Neuron (in vitro differentiated cells): ENCODE measurements at regions not wholly inside any gene's neighbourhood (a gene's known extent, or its start where the extent isn't known, plus 50 kb on each side); places are given as distances from the start of the nearest gene placed in this dataset.

Experiments
- H2AFZ ChIP-seq: one replicate; pipeline ENCODE4 v1.6.1; 2013; ENCODE audit warnings: low read depth, mild to moderate bottlenecking, inconsistent platforms, low read length, moderate library complexity
- H3K27me3 ChIP-seq: one replicate; pipeline ENCODE4 v1.6.1; 2013; ENCODE audit warnings: low read length; ENCODE audit not compliant: insufficient read depth
- H3K36me3 ChIP-seq: one replicate; pipeline ENCODE4 v1.6.1; 2013; ENCODE audit warnings: low read length; ENCODE audit not compliant: insufficient read depth
- H3K4me1 ChIP-seq: one replicate; pipeline ENCODE4 v1.6.1; 2013; ENCODE audit warnings: low read length; ENCODE audit not compliant: insufficient read depth
- H3K4me3 ChIP-seq: 2 replicates; pipeline ENCODE4 v1.5.1; 2013; ENCODE audit warnings: mild to moderate bottlenecking, low read length, moderate library complexity
- H3K9me3 ChIP-seq: one replicate; pipeline ENCODE4 v1.6.1; 2013; ENCODE audit warnings: low read length

DNA sequence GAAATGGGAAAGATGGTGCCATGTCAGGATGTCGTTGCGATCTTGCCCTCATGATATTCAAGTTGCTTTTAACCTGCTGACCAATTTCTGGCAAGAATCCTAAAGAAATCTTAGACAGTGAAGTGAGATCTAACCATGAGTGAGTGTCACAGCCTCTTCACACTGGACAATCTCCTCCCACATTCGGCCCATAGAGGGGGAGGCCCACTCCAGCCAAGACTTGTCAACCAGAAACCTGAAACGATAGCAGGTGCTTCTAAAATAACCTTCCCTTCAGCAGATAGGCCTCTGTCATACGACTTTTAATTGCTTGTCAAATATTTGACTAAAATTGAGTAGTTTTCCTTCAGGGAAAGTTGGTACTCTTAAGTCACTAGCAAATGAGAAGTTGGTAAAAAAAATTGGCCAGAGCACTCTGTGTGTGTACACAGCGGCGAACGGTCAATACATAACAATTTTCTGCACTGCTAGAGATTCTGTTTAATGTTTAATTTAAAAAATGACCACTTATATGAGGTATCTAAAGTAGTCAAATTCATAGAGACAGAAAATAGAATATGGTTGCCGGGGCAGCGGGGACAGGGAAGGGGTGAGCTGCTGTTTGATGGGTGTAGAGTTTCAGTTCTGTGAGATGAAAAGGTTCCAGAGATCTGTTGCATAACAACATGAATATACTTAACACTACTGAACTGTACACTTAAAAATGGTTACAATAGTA is 110.2 kb downstream of the VAPA start:
- H3K9me3 ChIP-seq = no peaks in the 10 kb centered on the region
- H2AFZ ChIP-seq = no peak overlapping the region

DNA sequence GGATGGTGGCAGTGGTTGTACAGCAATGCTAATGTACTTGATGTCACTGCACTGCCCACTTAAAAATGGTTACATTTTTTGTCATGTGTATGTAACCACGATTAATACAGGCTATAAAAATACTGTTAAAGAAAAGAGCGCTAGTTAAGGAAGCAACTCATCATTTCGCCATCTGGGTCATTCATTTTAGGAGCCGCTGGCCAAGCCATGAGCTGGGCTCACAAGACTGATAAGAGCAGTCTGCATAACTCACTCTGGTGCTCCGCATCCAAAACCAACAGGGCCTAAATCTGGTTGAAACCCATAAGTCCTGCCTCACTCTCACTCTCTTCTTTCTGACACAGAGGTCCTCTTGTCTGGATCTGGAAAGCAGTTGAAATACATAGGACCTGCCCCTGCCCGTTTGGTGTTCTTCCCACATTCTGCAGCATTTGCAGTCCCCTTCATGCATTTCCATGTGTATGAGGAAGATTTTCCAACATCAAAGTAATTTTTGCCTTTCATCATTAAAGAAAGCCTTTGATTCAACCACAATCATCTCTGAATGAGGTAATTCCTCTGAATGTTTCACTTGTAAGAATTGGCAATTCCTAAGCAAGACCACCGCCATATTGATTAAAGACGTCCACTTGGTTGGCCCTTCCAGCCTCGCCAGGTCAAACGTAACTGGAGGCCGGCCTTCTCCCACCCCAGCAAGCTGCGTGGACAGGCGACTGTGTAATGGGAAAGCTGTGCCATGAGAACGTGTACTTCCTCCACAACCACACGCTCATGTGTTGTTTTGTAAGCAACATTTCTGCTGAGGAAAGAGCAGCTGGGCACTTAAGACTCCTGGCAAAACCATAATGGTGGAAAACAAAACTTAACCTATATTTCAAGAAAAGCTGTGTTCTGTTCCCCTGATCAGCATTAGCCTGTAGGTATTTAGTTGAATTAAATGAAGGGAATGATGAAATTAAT is 112.2 kb downstream of the VAPA start:
- H2AFZ ChIP-seq = no peak overlapping the region
- H3K9me3 ChIP-seq = no peaks in the 10 kb centered on the region
- H3K4me1 ChIP-seq = peaks cover 3% of the 10 kb centered on the region
- H3K27me3 ChIP-seq = no peaks in the 10 kb centered on the region
- H3K4me3 ChIP-seq = no peak overlapping the region
- no peaks in the 10 kb centered on the region for H3K36me3 ChIP-seq

More for the DNA sequence above, 110.2 kb downstream of the VAPA start:
- H3K27me3 ChIP-seq = no peaks in the 10 kb centered on the region
- H3K4me3 ChIP-seq = no peak overlapping the region
- peaks cover 3% of the 10 kb centered on the region for H3K4me1 ChIP-seq
- H3K36me3 ChIP-seq = no peaks in the 10 kb centered on the region

DNA sequence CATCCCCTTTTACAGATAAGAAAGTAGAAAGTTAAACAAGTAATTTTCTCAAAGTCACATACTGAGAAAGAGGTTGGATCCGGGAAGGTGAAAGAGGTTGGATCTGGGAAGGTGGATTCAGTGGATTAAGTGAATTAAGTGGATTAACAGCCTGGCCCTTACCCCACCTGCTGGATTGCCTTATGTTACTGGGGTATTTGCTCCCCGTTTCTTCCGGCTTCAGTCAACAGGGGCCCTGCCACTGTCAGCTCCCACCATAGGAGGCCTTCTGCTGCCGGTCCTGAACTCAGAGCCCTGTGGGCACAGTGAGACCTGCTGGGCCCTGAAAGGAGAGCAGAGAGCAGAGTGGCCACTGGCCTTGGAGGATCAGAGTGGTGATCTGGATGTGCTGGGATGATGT is 113.2 kb downstream of the VAPA start:
- H3K36me3 ChIP-seq = no peaks in the 10 kb centered on the region

DNA sequence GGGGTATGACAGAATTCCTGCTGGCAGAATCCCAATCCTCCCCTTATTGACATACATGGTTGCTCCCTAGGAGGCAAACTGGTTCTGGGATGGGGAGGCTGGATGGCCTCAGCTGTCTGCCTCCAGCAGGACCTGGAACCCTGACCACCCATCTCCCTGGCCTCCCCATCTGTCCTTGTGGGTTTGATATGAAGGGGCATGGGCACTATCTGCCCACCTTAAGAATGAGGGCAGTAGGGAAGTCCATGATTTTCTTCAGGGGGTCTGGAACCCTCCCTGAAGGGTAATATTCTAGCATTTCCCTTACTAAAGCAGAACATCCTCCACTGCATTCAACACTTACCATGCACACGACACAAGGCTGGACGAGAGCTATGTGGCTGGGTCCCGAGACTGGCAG is 113.6 kb downstream of the VAPA start:
- peaks cover 3% of the 10 kb centered on the region for H3K4me1 ChIP-seq
- no peak overlapping the region for H3K4me3 ChIP-seq
- no peaks in the 10 kb centered on the region for H3K27me3 ChIP-seq
- no peaks in the 10 kb centered on the region for H3K36me3 ChIP-seq
- H3K9me3 ChIP-seq = no peaks in the 10 kb centered on the region
- H2AFZ ChIP-seq = no peak overlapping the region

More for the DNA sequence above, 113.2 kb downstream of the VAPA start:
- H3K27me3 ChIP-seq = no peaks in the 10 kb centered on the region
- H3K9me3 ChIP-seq = no peaks in the 10 kb centered on the region
- H2AFZ ChIP-seq = no peak overlapping the region
- peaks cover 3% of the 10 kb centered on the region for H3K4me1 ChIP-seq
- H3K4me3 ChIP-seq = no peak overlapping the region

DNA sequence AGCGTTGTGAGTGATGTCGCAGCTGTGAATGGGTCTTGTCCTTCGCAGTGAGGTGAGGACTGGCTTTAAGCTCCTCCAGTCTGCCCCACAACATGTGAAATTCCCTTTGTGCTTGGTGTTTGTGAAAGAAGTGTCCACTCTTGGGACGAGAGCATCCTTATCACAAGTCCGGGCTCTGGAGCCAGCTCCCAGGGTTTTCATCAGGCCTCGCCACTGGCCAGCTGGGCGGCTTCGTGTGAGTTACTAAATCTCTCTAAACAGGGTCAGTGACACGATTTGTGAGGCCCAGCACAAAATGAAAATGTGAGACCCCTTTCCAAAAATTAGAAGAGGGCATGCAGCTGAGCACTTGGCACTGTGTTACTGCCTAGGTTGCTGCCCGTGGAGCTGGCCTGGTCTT is 115.9 kb downstream of the VAPA start:
- Histone ChIP-seq H3K27me3 (no peaks in the 10 kb centered on the region), H3K4me1 (no peaks in the 10 kb centered on the region), H3K4me3 (no peak overlapping the region), H2AFZ (no peak overlapping the region), H3K9me3 (no peaks in the 10 kb centered on the region), H3K36me3 (no peaks in the 10 kb centered on the region)

DNA sequence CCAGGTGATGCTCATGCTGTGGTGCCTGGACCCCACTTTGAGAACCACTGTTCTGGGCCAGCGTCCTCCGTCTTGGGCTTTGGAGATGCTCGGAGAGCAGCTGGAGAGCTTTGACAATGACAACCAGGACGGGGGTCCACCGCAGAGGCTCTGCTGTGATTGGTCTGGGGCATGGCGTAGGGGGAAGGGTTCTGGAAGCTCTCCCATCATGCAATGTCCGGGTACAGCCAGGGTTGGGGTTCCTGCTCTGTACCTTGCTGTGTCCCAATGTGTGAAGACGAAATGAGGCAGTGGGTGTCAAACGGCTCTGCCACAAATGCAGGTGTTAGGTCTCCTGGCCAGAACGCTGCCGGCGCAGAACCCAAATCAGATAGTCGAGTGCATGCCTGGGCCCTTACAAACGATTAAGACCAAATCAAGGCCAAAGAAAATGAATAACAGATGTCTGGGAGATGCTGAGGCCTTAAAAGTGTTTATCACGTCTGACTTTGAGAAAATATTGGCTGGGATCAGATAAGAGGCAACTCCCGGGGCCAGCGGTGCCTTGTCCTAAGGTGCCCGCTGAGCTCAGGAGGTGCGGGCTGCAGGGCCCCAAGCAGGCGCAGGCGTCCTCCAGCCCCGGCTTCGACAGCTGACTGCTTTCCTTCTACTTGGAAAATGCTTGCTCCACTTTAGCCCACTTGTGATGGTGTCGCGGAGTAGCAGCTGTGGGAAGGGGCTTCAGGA is 117.2 kb downstream of the VAPA start:
- H3K4me1 ChIP-seq = peaks cover 11% of the 10 kb centered on the region
- H3K36me3 ChIP-seq = no peaks in the 10 kb centered on the region
- H3K27me3 ChIP-seq = no peaks in the 10 kb centered on the region
- no peak overlapping the region for H2AFZ ChIP-seq
- H3K9me3 ChIP-seq = no peaks in the 10 kb centered on the region
- H3K4me3 ChIP-seq = no peak overlapping the region

DNA sequence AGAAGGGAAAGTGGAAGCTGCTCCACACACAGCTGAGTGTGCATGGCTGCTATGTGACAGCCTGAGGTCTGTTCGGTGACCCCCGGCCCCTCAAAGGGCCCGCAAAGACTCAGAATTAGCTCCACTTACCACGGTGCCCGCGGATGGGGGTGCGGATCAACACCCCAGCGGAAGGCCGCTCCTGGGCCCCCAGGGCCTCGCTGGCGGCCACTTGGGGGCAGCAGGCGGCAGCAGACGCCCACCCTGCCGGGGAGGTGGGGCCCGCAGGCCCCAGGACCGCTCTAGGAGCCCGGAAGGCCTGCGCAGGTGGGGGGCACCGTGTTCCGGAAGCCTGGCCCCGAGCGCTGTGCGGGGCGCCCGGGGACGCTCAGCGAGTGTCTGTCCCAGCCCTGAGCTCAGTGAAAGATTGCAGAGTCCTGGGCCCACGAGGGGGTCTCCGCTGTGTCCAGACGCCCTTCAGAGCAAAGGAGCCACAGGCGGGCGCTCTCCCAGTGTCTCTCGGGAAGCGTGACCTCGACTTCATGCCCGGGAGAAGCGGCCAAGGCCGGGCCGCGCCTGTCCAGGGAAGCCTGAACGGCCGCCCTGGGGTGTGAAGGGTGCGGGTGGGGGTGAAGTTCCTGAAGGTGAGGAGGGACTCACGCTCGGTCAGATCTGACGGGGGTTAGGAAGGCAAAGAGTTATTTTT is 118.7 kb downstream of the VAPA start:
- H3K4me1 ChIP-seq = peaks cover 15% of the 10 kb centered on the region
- no peaks in the 10 kb centered on the region for H3K27me3 ChIP-seq
- H3K4me3 ChIP-seq = no peak overlapping the region
- H3K36me3 ChIP-seq = no peaks in the 10 kb centered on the region
- no peak overlapping the region for H2AFZ ChIP-seq
- no peaks in the 10 kb centered on the region for H3K9me3 ChIP-seq

DNA sequence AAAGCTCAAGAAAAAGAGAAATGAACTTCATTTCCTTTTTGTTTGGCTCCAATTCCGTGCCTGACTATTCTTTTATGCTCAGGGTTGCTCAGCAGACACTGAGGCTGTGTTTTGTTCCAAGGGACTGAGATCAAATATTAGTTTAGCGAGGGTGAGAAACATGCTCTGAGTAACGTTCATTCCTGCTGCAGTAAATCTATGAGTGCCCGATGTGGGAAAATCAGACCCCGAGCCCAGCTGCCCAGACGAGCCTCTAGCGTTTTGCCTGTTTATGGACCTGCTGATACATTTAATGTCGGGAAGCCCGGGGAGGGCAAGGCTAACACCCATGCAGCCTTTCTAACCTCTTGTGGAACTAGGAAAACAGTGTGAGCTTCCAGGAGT is 119.2 kb downstream of the VAPA start:
- no peak overlapping the region for H3K4me3 ChIP-seq
- no peaks in the 10 kb centered on the region for H3K9me3 ChIP-seq

DNA sequence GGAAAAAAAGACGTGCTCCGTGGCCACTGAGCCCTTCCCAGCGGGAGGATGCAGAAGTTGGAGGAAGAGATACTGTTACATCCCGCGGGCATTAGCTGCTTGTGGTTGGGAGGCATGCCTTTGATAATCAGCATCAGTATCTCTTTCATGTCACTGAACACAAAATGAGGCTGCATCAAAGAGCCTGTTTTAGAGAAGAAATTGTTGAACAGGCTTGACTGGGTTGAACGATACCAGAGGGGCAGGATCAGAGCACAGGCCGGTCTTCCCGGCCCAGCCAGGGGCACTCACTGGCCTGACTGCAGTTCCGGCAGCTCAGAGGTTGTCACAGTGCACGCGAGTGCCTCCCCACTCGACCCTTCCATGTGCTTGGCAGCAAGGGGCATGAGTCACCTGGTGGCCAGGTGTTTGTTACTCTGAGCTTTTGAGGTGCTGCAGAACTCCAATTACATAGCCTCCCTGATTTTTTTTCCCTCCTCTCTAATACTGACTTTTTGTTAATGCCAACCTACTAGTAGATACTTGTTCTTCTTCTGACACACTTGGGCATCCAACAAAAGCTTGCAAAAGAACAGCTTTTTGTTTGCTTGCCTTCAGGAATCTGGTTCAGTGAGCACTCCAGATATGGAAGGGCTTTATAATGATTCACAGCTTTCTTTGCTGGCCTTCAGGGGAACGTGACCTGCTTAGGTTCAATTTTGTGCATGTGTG is 121.6 kb downstream of the VAPA start:
- Histone ChIP-seq H3K4me3 (no peak overlapping the region), H2AFZ (no peak overlapping the region), H3K9me3 (no peaks in the 10 kb centered on the region), H3K4me1 (peaks cover 25% of the 10 kb centered on the region), H3K27me3 (no peaks in the 10 kb centered on the region), H3K36me3 (no peaks in the 10 kb centered on the region)

More for the DNA sequence above, 119.2 kb downstream of the VAPA start:
- Histone ChIP-seq H3K4me1 (peaks cover 15% of the 10 kb centered on the region), H2AFZ (no peak overlapping the region), H3K36me3 (no peaks in the 10 kb centered on the region), H3K27me3 (no peaks in the 10 kb centered on the region)

DNA sequence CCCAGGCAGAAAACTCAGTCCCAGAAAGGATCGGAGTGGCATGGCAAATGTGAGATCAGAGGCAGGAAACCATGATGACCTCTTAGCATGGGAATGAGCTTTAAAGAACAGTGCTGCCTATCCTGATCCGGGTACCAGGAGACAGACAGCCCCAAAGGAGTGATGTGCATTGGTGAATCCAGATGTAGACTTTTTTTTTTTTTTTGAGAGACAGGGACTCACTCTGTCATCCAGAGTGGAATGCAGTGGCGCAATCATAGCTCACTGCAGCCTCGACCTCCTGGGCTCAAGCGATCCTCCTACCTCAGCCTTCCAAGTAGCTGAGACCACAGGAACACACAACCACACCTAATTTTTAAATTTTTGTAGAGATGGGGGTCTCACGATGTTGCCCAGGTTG is 122.7 kb downstream of the VAPA start:
- Histone ChIP-seq H3K4me1 (peaks cover 34% of the 10 kb centered on the region), H3K27me3 (no peaks in the 10 kb centered on the region), H3K4me3 (no peak overlapping the region), H3K36me3 (no peaks in the 10 kb centered on the region), H2AFZ (no peak overlapping the region), H3K9me3 (no peaks in the 10 kb centered on the region)

DNA sequence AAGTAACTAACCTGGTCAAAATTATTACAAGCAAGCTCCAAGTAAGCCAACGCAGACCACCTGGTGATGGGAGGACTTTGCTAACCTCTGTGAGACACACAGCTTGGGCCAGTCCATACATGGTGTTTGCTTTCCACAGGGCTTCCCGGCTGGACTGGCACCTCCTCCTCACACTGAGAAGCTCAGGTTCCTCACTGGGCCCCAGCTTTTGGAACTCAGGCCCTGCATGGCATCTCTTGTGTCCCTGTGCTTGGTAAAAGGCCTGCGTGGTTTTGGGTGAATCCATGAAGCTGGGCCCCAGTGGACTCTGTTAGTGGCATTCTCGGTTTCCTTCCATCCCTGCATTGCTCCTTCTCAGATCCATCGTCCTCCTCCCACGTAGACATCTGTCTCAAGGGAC is 123.4 kb downstream of the VAPA start:
- no peak overlapping the region for H2AFZ ChIP-seq
- H3K27me3 ChIP-seq = no peaks in the 10 kb centered on the region
- no peaks in the 10 kb centered on the region for H3K9me3 ChIP-seq
- H3K4me3 ChIP-seq = no peak overlapping the region
- no peaks in the 10 kb centered on the region for H3K36me3 ChIP-seq
- peaks cover 34% of the 10 kb centered on the region for H3K4me1 ChIP-seq

DNA sequence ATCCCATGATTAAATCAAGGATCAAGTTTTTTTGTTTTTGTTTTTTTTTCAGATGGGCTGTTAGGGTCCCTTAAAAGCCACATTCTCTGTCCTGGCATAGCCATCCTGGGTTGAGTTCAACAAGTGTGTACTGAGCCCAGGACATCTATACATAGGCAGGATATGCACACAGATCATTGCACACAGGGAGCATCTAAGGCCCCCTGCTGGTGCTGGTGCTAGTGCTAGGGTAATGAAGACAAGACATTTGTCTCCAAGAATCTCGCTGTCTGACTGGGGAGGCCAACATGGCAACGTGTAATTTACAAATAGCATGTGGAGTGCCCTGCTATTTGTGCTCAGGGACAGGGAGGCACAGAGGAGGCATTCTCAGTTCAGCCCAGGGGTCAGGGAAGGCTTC is 124.5 kb downstream of the VAPA start:
- Histone ChIP-seq H3K36me3 (no peaks in the 10 kb centered on the region), H3K27me3 (no peaks in the 10 kb centered on the region), H3K4me3 (no peak overlapping the region), H3K4me1 (peaks cover 34% of the 10 kb centered on the region), H2AFZ (no peak overlapping the region), H3K9me3 (no peaks in the 10 kb centered on the region)
